Mesothelial cell of epicardium (in vitro differentiated cells): ENCODE measurements at regions not wholly inside any gene's neighbourhood (a gene's known extent, or its start where the extent isn't known, plus 50 kb on each side); places are given as distances from the start of the nearest gene placed in this dataset.

Source experiments
- DNase-seq, 2 experiments: peaks; one replicate each; pipeline ENCODE4 v3.0.0; 2021; ENCODE audit warnings: low spot score in 2 of 2; ENCODE audit not compliant: unreplicated experiment in 2 of 2
- H3K27ac Mint-ChIP-seq: 2 replicates; pipeline ENCODE4 v1.8.0; 2021; ENCODE audit warnings: mixed read lengths
- H3K27me3 Mint-ChIP-seq: 2 replicates; pipeline ENCODE4 v1.8.0; 2021; ENCODE audit warnings: low read depth, mixed read lengths
- H3K36me3 Mint-ChIP-seq: 2 replicates; pipeline ENCODE4 v1.8.0; 2021; ENCODE audit warnings: mixed read lengths
- H3K4me1 Mint-ChIP-seq: 2 replicates; pipeline ENCODE4 v1.8.0; 2021; ENCODE audit warnings: mixed read lengths
- H3K4me3 Mint-ChIP-seq: 2 replicates; pipeline ENCODE4 v1.8.0; 2021; ENCODE audit warnings: mild to moderate bottlenecking, moderate library complexity, mixed read lengths
- H3K9me3 Mint-ChIP-seq: 2 replicates; pipeline ENCODE4 v1.8.0; 2021; ENCODE audit warnings: mixed read lengths
- CTCF ChIP-seq: fragments of 200-600 bp; sonication (generic); IDR thresholded peaks from one replicate; pipeline ENCODE4 v1.5.0; 2021; ENCODE audit warnings: antibody characterized with exemption; ENCODE audit not compliant: unreplicated experiment

DNA sequence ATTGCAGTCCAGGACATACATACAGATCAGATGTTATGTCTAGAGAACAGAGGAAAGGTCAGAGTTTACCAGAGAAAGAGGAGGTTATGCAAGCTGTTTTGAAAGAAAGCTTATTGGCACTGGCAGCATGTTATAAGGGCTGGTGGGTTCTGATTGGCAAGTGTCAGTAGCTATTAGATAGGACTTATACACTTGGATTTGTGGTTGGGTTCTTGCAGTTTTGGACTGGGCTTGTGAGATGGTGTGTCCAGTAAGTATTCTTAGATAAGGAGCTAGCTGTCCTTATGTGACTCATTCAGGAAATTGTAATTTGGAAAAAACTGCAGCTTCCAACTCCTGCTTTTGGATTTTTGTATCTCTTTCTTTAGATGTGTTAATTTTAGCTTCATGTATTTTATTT, 130.7 kb upstream of the NAMPT start:
- H3K9me3 Mint-ChIP-seq: peaks cover 16% of the 10 kb centered on the region
- TF ChIP-seq CTCF: no peak
- H3K36me3 Mint-ChIP-seq: peaks cover 6% of the 10 kb centered on the region
- DNase-seq: no peak
- H3K4me3 Mint-ChIP-seq: no peak overlapping the region
- peaks cover 7% of the 10 kb centered on the region for H3K27me3 Mint-ChIP-seq
- H3K4me1 Mint-ChIP-seq: peaks cover 5% of the 10 kb centered on the region
- no peak overlapping the region for H3K27ac Mint-ChIP-seq

GRCh38 chr7:106413446-106413845, 128.7 kb upstream of the NAMPT start:
- no peak overlapping the region for H3K27ac Mint-ChIP-seq
- no peak overlapping the region for H3K4me3 Mint-ChIP-seq
- H3K27me3 Mint-ChIP-seq: peaks cover 8% of the 10 kb centered on the region
- DNase-seq: no peak
- H3K4me1 Mint-ChIP-seq: peaks cover 2% of the 10 kb centered on the region
- H3K36me3 Mint-ChIP-seq: peaks cover 6% of the 10 kb centered on the region
- H3K9me3 Mint-ChIP-seq: peaks cover 16% of the 10 kb centered on the region
- no peak for TF ChIP-seq CTCF

GRCh38 chr7:106405697-106406141, 120.9 kb upstream of the NAMPT start:
- H3K27ac Mint-ChIP-seq: no peak overlapping the region
- H3K36me3 Mint-ChIP-seq: no peaks in the 10 kb centered on the region

GRCh38 chr7:106402898-106403297, 118.1 kb upstream of the NAMPT start:
- Mint-ChIP-seq H3K4me3 (no peak overlapping the region), H3K9me3 (peaks cover 9% of the 10 kb centered on the region), H3K4me1 (no peaks in the 10 kb centered on the region), H3K27me3 (peaks cover 16% of the 10 kb centered on the region), H3K27ac (no peak overlapping the region), H3K36me3 (no peaks in the 10 kb centered on the region)
- no peak for TF ChIP-seq CTCF
- DNase-seq: no peak

More at GRCh38 chr7:106405697-106406141, 120.9 kb upstream of the NAMPT start:
- TF ChIP-seq CTCF: no peak
- Mint-ChIP-seq H3K27me3 (peaks cover 11% of the 10 kb centered on the region), H3K4me3 (no peak overlapping the region), H3K4me1 (no peaks in the 10 kb centered on the region), H3K9me3 (peaks cover 9% of the 10 kb centered on the region)
- DNase-seq: no peak

GRCh38 chr7:106400923-106401322, 116.1 kb upstream of the NAMPT start:
- Mint-ChIP-seq H3K27me3 (peaks cover 21% of the 10 kb centered on the region), H3K27ac (no peak overlapping the region), H3K4me1 (no peaks in the 10 kb centered on the region), H3K9me3 (peaks cover 9% of the 10 kb centered on the region), H3K36me3 (no peaks in the 10 kb centered on the region), H3K4me3 (no peak overlapping the region)
- TF ChIP-seq CTCF: no peak
- no peak for DNase-seq

GRCh38 chr7:106398786-106399185, 114.0 kb upstream of the NAMPT start:
- H3K27ac Mint-ChIP-seq: no peak overlapping the region
- H3K27me3 Mint-ChIP-seq: peaks cover 25% of the 10 kb centered on the region
- no peaks in the 10 kb centered on the region for H3K4me1 Mint-ChIP-seq
- no peak for DNase-seq
- no peak for TF ChIP-seq CTCF
- no peak overlapping the region for H3K4me3 Mint-ChIP-seq
- H3K9me3 Mint-ChIP-seq: peaks cover 9% of the 10 kb centered on the region
- H3K36me3 Mint-ChIP-seq: no peaks in the 10 kb centered on the region
